H1 (cell line): ENCODE measurements at regions not wholly inside any gene's neighbourhood (a gene's known extent, or its start where the extent isn't known, plus 50 kb on each side); places are given as distances from the start of the nearest gene placed in this dataset.

Experiments used
- CTCF ChIA-PET: fragments of 300-600 bp; sonication (Branson Sonifier 250); formaldehyde crosslinking; loops from one replicate; lab custom pipeline; 2021; ENCODE audit not compliant: partially characterized antibody; lab: Charles Lee
- POLR2A ChIA-PET: fragments of 300-600 bp; sonication (Branson Sonifier 250); formaldehyde crosslinking; loops from one replicate; lab custom pipeline; 2021; ENCODE audit warnings: inconsistent platforms; ENCODE audit not compliant: partially characterized antibody; lab: Charles Lee
- DNase-seq, 2 experiments: peaks; one replicate each; pipeline versions ENCODE4 v3.0.0 to v3.0.0-alpha.2; 2010 to 2022; ENCODE audit warnings: low spot score in 2 of 2, low read depth in 1 of 2, mixed read lengths in 1 of 2
- FAIRE-seq: peaks from 2 replicates; lab custom pipeline; 2011; peaks lifted over from hg19 to GRCh38; lab: Jason Lieb, UNC
- H2AFZ ChIP-seq: 2 replicates; pipeline ENCODE4 v1.8.1; 2012; ENCODE audit warnings: low read length, inconsistent platforms
- H2AK5ac ChIP-seq: 2 replicates; pipeline ENCODE4 v1.6.1; 2013; ENCODE audit warnings: low read depth, low read length
- H2BK120ac ChIP-seq: replicated peaks from 2 replicates; pipeline ENCODE3; 2013; ENCODE audit warnings: low read depth, low read length, inconsistent platforms
- H2BK12ac ChIP-seq: 2 replicates; pipeline ENCODE4 v1.6.1; 2013; ENCODE audit warnings: low read depth, low read length
- H2BK15ac ChIP-seq: 2 replicates; pipeline ENCODE4 v1.6.1; 2013; ENCODE audit warnings: low read length
- H2BK20ac ChIP-seq: 2 replicates; pipeline ENCODE4 v1.6.1; 2013; ENCODE audit warnings: low read length
- H2BK5ac ChIP-seq: 2 replicates; pipeline ENCODE4 v1.6.1; 2013; ENCODE audit warnings: low read depth, low read length
- H3K14ac ChIP-seq: 2 replicates; pipeline ENCODE4 v1.6.1; 2013; ENCODE audit warnings: inconsistent platforms; ENCODE audit not compliant: insufficient read length
- H3K18ac ChIP-seq: 2 replicates; pipeline ENCODE4 v1.6.1; 2013; ENCODE audit warnings: low read length; ENCODE audit errors: extremely low read depth
- H3K23ac ChIP-seq: 2 replicates; pipeline ENCODE4 v1.6.1; 2013; ENCODE audit warnings: inconsistent platforms; ENCODE audit not compliant: insufficient read length
- H3K23me2 ChIP-seq: 2 replicates; pipeline ENCODE4 v1.6.1; 2013; ENCODE audit warnings: low read depth, low read length
- H3K27ac ChIP-seq: 2 replicates; pipeline ENCODE4 v1.6.1; 2011; ENCODE audit warnings: low read depth, low read length, inconsistent platforms
- H3K27me3 ChIP-seq, 4 experiments: replicated peaks in 1 of 4; 1 replicate in 1 of 4; 2 replicates in 3 of 4; pipeline versions ENCODE4 v1.6.1 to v1.8.1; 2011 to 2013; ENCODE audit warnings: low read length in 3 of 4, mild to moderate bottlenecking in 3 of 4, inconsistent platforms in 2 of 4, mixed read lengths in 2 of 4, moderate library complexity in 1 of 4; ENCODE audit not compliant: control insufficient read depth in 3 of 4, insufficient read depth in 3 of 4; ENCODE audit errors: extremely low read depth in 1 of 4
- H3K36me3 ChIP-seq, 4 experiments: 2 replicates each; pipeline versions ENCODE4 v1.6.1 to v1.8.1; 2011 to 2013; ENCODE audit warnings: mild to moderate bottlenecking in 4 of 4, low read length in 3 of 4, moderate library complexity in 2 of 4, control low read depth in 1 of 4, inconsistent platforms in 1 of 4; ENCODE audit not compliant: insufficient read depth in 4 of 4, control insufficient read depth in 2 of 4
- H3K4ac ChIP-seq: replicated peaks from 2 replicates; pipeline ENCODE3; 2013; ENCODE audit warnings: low read length, low read depth, mixed read lengths, inconsistent platforms; ENCODE audit not compliant: insufficient read length
- H3K4me1 ChIP-seq, 4 experiments: replicated peaks in 1 of 4; 1 replicate in 1 of 4; 2 replicates in 3 of 4; pipeline versions ENCODE4 v1.6.1 to v1.8.1; 2011 to 2013; ENCODE audit warnings: low read length in 3 of 4, inconsistent platforms in 2 of 4, mixed read lengths in 1 of 4; ENCODE audit not compliant: insufficient read depth in 4 of 4, control insufficient read depth in 3 of 4
- H3K4me2 ChIP-seq, 2 experiments: 2 replicates each; pipeline versions ENCODE4 v1.6.1 to v1.8.1; 2011 to 2013; ENCODE audit warnings: low read depth in 2 of 2, low read length in 2 of 2, control low read depth in 1 of 2, inconsistent platforms in 1 of 2, mild to moderate bottlenecking in 1 of 2; ENCODE audit not compliant: insufficient read depth in 1 of 2
- H3K4me3 ChIP-seq, 4 experiments: fragments of 200-600, 300-600 bp in 1 of 4; sonication (generic), shearing (Covaris generic), sonication (Bioruptor Twin) in 1 of 4; 2 replicates each; pipeline versions ENCODE4 v1.5.1 to v1.8.1; 2011 to 2016; ENCODE audit warnings: low read length in 4 of 4, low read depth in 3 of 4, control low read depth in 2 of 4, inconsistent platforms in 2 of 4, mild to moderate bottlenecking in 2 of 4, mixed read lengths in 1 of 4, moderate library complexity in 1 of 4; ENCODE audit not compliant: insufficient read depth in 2 of 4; ENCODE audit errors: extremely low read depth in 1 of 4
- H3K56ac ChIP-seq: replicated peaks from 2 replicates; pipeline ENCODE3; 2013; ENCODE audit warnings: low read depth, mild to moderate bottlenecking, mixed read lengths, low read length, inconsistent platforms; ENCODE audit not compliant: insufficient read length
- H3K79me1 ChIP-seq: 2 replicates; pipeline ENCODE4 v1.6.1; 2013; ENCODE audit warnings: low read depth, low read length, control low read depth
- H3K79me2 ChIP-seq, 2 experiments: 2 replicates each; pipeline versions ENCODE4 v1.6.1 to v1.8.1; 2012 to 2013; ENCODE audit warnings: low read length in 2 of 2, mild to moderate bottlenecking in 2 of 2, inconsistent platforms in 1 of 2; ENCODE audit not compliant: insufficient read depth in 2 of 2, control insufficient read depth in 1 of 2
- H3K9ac ChIP-seq, 4 experiments: replicated peaks in 1 of 4; 1 replicate in 1 of 4; 2 replicates in 3 of 4; pipeline versions ENCODE4 v1.6.1 to v1.8.1; 2011 to 2013; ENCODE audit warnings: low read depth in 3 of 4, low read length in 3 of 4, control low read depth in 2 of 4, mild to moderate bottlenecking in 2 of 4, moderate library complexity in 2 of 4, inconsistent platforms in 1 of 4; ENCODE audit errors: extremely low read depth in 1 of 4
- H3K9me3 ChIP-seq, 2 experiments: 2 replicates each; pipeline versions ENCODE4 v1.6.1 to v1.8.1; 2012 to 2013; ENCODE audit warnings: mild to moderate bottlenecking in 2 of 2, moderate library complexity in 2 of 2, control low read depth in 1 of 2, inconsistent platforms in 1 of 2, low read depth in 1 of 2, low read length in 1 of 2, mixed read lengths in 1 of 2; ENCODE audit not compliant: insufficient read depth in 2 of 2
- H4K20me1 ChIP-seq, 2 experiments: replicated peaks in 1 of 2; 2 replicates each; pipeline versions ENCODE3 to v1.8.1; 2011 to 2013; ENCODE audit warnings: inconsistent platforms in 2 of 2, low read length in 2 of 2, mild to moderate bottlenecking in 1 of 2; ENCODE audit not compliant: insufficient read depth in 2 of 2, control insufficient read depth in 1 of 2
- H4K5ac ChIP-seq: 2 replicates; pipeline ENCODE4 v1.6.1; 2013; ENCODE audit warnings: low read length, low read depth, mixed read lengths, inconsistent platforms; ENCODE audit not compliant: insufficient read length
- H4K8ac ChIP-seq: 2 replicates; pipeline ENCODE4 v1.8.0; 2013; ENCODE audit warnings: mild to moderate bottlenecking, moderate library complexity, low read length, inconsistent platforms; ENCODE audit not compliant: insufficient read depth; ENCODE audit errors: extremely low read depth
- H4K91ac ChIP-seq: replicated peaks from 2 replicates; pipeline ENCODE3; 2013; ENCODE audit warnings: low read length, mixed read lengths, inconsistent platforms; ENCODE audit not compliant: insufficient read length
- EGR1 ChIP-seq: IDR thresholded peaks from 2 replicates; pipeline ENCODE4 v1.6.1; 2011; ENCODE audit warnings: low read depth, low read length, borderline replicate concordance
- FOSL1 ChIP-seq: IDR thresholded peaks from 2 replicates; pipeline ENCODE4 v1.6.1; 2011; ENCODE audit warnings: mild to moderate bottlenecking, low read depth, low read length, moderate library complexity; ENCODE audit not compliant: insufficient read depth
- HDAC2 ChIP-seq, 2 experiments: fragments of 300-600 bp in 1 of 2; sonication (generic) in 1 of 2; IDR thresholded peaks; 2 replicates each; pipeline ENCODE4 v1.6.1; 2011 to 2012; ENCODE audit warnings: low read depth in 2 of 2, low read length in 2 of 2, mild to moderate bottlenecking in 2 of 2, moderate library complexity in 2 of 2, borderline replicate concordance in 1 of 2, inconsistent platforms in 1 of 2
- KDM5A ChIP-seq: fragments of 200-600 bp; IDR thresholded peaks from 2 replicates; pipeline ENCODE4 v1.7.1; 2012; ENCODE audit warnings: mild to moderate bottlenecking, low read length, inconsistent platforms, mixed read lengths
- MAFK ChIP-seq: IDR thresholded peaks from 2 replicates; pipeline ENCODE4 v1.6.1; 2012; ENCODE audit warnings: low read depth, mild to moderate bottlenecking, improper control_type of control experiment, low read length
- POU5F1 ChIP-seq: IDR thresholded peaks from 2 replicates; pipeline ENCODE4 v1.6.1; 2011; ENCODE audit warnings: low read depth, mild to moderate bottlenecking, low read length, moderate library complexity
- RBBP5 ChIP-seq: IDR thresholded peaks from 2 replicates; pipeline ENCODE4 v1.7.1; 2012; ENCODE audit warnings: low read depth, mild to moderate bottlenecking, inconsistent platforms, low read length, moderate library complexity, borderline replicate concordance
- SAP30 ChIP-seq: fragments of 300-600 bp; sonication (generic); IDR thresholded peaks from 2 replicates; pipeline ENCODE4 v1.7.1; 2012; ENCODE audit warnings: low read length, moderate library complexity, mild to moderate bottlenecking, inconsistent platforms; ENCODE audit not compliant: insufficient read depth, insufficient replicate concordance
- SIRT6 ChIP-seq: IDR thresholded peaks from one replicate; pipeline ENCODE4 v1.7.1; 2012; ENCODE audit warnings: low read length, inconsistent platforms
- SIX5 ChIP-seq: IDR thresholded peaks from 2 replicates; pipeline ENCODE4 v1.6.1; 2011; ENCODE audit warnings: mild to moderate bottlenecking, low read depth, low read length
- TAF7 ChIP-seq: optimal IDR thresholded peaks from 2 replicates; pipeline ENCODE3; 2011; ENCODE audit warnings: low read depth, mild to moderate bottlenecking, inconsistent platforms, low read length, moderate library complexity, borderline replicate concordance
- TEAD4 ChIP-seq: IDR thresholded peaks from 2 replicates; pipeline ENCODE4 v1.6.1; 2012; ENCODE audit warnings: low read depth, low read length, inconsistent platforms, mixed read lengths
- ZNF274 ChIP-seq: IDR thresholded peaks from 2 replicates; pipeline ENCODE4 v1.7.0; 2012; ENCODE audit warnings: low read length, borderline replicate concordance; ENCODE audit errors: extremely low read depth
- WGBS, 2 experiments: shearing (Covaris generic) in 1 of 2; methylation state at CpG; one replicate each; pipeline versions ENCODE4 v1.1.6 to v1.1.7; 2013 to 2015; ENCODE audit warnings: low lambda C conversion rate in 2 of 2, mixed read lengths in 2 of 2, inconsistent platforms in 1 of 2, low coverage in 1 of 2, missing lambda C conversion rate in 1 of 2; ENCODE audit not compliant: insufficient replicate concordance in 2 of 2, insufficient coverage in 1 of 2, insufficient read length in 1 of 2; ENCODE audit errors: extremely low coverage in 1 of 2, missing lambda C conversion rate in 1 of 2; 5-methylcytosine and 5-hydroxymethylcytosine counted together

- no peak for FAIRE-seq
These were observed 454.1 kb downstream of the PDGFC start for GRCh38 chr4:156517546-156517945.

More at GRCh38 chr4:156517546-156517945, 454.1 kb downstream of the PDGFC start:
- Histone ChIP-seq H3K18ac (no peak overlapping the region), H3K4me2 (no peak overlapping the region), H3K27ac (no peak overlapping the region), H3K4ac (no peak overlapping the region), H3K56ac (no peak overlapping the region), H3K9ac (no peak overlapping the region), H2AFZ (no peak overlapping the region), H2AK5ac (no peak overlapping the region), H3K4me3 (no peak overlapping the region), H2BK20ac (no peak overlapping the region), H4K5ac (no peak overlapping the region), H3K23me2 (no peaks in the 10 kb centered on the region), H3K4me1 (no peaks in the 10 kb centered on the region; a peak in 1 of 7 replicates), H4K8ac (no peak overlapping the region), H3K9me3 (no peaks in the 10 kb centered on the region), H3K14ac (no peak overlapping the region), H4K91ac (no peak overlapping the region), H2BK15ac (no peak overlapping the region), H2BK120ac (no peak overlapping the region), H3K27me3 (no peaks in the 10 kb centered on the region), H3K36me3 (no peaks in the 10 kb centered on the region), H2BK5ac (no peak overlapping the region), H4K20me1 (no peaks in the 10 kb centered on the region), H3K23ac (no peak overlapping the region), H2BK12ac (no peak overlapping the region), H3K79me1 (no peaks in the 10 kb centered on the region), H3K79me2 (no peaks in the 10 kb centered on the region)
- WGBS, 2 experiments, result 60% methylated on average over 1 of the region's 1 CpG; no CpG with 5 or more reads in 1 of the 2 experiments
- ChIA-PET CTCF (no interaction called here), POLR2A (no interaction called here)
- DNase-seq, result no peak
- TF ChIP-seq TAF7 (no peak), SIX5 (no peak), MAFK (no peak), POU5F1 (no peak), KDM5A (no peak), EGR1 (no peak), HDAC2 (IDR thresholded peaks at IDR 0.05; ENCODE audit: borderline replicate concordance in 1 of 2, low read depth in 2 of 2, low read length in 2 of 2) (no peak), SAP30 (no peak), ZNF274 (no peak), FOSL1 (no peak), RBBP5 (no peak), TEAD4 (no peak), SIRT6 (no peak)
